Superior temporal gyrus (tissue), 1 donor: ENCODE measurements at regions not wholly inside any gene's neighbourhood (a gene's known extent, or its start where the extent isn't known, plus 50 kb on each side); places are given as distances from the start of the nearest gene placed in this dataset.
"Not testable (repeated sequence)": the region's sequence is repeated elsewhere in the genome, so short reads cannot be mapped to it uniquely, and the experiment has no call there.

Experiments used
- DNase-seq: peaks from one replicate; pipeline ENCODE4 v3.0.0-alpha.2; 2016; ENCODE audit errors: extremely low spot score

DNA sequence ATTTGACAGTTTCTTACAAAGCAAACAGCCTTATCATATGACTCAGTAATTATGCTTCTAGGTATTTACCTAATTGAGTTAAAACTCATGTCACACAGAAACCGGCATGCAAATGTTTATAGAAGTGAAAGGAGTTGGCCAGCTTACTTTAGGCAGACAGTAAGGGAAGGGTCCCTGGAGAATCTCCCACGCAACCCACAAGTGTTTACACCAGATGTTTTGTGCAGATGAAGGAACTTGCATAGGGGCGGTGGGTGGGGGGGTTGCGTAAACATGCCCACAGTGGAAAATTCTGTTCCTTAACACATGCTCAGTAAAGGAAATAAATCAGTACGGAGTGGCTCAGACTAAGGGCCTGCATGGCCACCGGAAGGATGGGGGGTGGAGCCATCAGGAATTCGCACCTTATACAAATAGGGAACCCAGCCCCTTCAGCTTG lies 330.5 kb upstream of the AADAT start:
- no peak for DNase-seq

DNA sequence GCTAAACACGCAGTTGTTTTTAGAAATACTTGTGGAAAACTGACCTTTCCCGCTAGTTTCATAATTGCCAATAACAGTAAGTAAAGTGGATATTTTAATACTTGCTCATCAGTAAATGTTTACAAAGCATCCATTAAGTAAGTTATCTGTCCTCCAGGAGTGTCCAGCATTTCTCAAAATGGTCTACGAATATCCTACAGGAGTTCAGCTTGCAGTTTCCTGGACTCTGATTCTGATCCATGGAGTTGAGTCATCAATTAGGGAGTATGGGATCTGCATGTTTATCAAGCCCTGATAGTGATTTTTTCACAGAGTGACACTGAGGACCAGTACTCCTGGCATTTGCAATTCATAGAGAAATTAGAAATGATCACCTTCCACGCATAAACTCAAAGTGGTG lies 325.2 kb upstream of the AADAT start:
- DNase-seq = no peak

DNA sequence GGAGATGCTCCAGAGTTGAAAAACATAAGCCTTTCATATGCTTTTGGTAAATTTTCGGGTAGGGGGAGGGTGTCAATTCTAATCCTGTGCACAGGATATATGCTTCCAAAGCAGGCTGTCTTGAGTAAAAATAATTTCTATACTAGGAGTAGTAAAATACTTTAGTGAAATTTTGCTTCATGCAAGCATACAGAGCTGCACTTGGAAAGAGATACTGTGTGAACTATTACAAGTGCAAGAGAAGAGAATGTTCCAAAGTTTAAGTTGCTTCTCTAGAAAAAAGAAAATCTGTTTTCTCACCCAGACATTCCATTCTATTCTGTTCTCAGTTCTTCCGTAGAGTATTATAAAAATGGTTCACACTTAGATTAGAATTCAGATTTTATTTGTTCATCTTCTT lies 324.6 kb upstream of the AADAT start:
- peak; percentile 50 for DNase-seq

DNA sequence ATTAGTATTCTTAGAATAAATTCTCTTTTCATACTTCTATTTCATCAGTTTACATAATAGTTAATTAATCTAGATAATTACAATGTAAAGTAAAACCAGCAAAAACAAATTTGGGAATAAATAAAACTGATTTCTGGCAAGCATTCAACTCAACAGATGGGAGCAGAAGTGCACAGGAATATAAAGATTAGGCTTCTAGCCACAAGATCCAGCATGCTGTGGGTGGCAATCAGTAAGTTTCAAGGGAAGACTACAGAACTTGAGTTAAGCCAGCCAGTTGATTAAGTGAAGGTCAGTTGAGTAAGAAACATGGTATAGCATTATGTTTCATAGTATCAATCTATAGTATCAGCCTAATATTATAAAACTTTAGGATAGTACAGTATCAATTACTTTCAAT lies 324.2 kb upstream of the AADAT start:
- DNase-seq = no peak

GRCh38 chr4:170400361-170400760 lies 310.6 kb upstream of the AADAT start:
- DNase-seq = no peak

GRCh38 chr4:170399581-170400293 lies 310.0 kb upstream of the AADAT start:
- DNase-seq = no peak

DNA sequence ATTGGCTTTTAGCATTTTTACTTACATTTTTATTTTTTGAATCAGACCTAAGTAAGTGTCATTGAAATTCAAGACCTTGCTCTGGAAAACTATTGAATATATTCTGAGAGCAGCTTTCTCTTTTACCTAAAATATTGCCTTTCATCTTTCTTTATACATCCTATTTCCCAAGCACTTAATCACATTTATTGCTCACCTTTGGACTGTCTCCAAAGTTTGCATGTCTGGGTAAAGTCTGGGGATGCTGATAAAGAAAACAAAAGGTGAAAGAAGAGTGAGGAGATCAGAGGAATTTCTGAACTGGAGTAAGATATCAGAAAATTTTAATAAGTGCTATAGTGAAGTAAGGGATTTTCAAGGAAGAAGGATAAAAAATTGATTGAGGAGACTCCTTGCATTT lies 308.5 kb upstream of the AADAT start:
- no peak for DNase-seq

- no peak for DNase-seq
Measured at GRCh38 chr4:170395773-170396172, 306.0 kb upstream of the AADAT start.

GRCh38 chr4:170391066-170391740 lies 301.4 kb upstream of the AADAT start:
- DNase-seq = no peak

- no peak for DNase-seq
Measured at GRCh38 chr4:170389411-170389810, 299.7 kb upstream of the AADAT start.

GRCh38 chr4:170388255-170388654 lies 298.5 kb upstream of the AADAT start:
- no peak for DNase-seq

GRCh38 chr4:170386971-170387370 lies 297.2 kb upstream of the AADAT start:
- no peak for DNase-seq

DNA sequence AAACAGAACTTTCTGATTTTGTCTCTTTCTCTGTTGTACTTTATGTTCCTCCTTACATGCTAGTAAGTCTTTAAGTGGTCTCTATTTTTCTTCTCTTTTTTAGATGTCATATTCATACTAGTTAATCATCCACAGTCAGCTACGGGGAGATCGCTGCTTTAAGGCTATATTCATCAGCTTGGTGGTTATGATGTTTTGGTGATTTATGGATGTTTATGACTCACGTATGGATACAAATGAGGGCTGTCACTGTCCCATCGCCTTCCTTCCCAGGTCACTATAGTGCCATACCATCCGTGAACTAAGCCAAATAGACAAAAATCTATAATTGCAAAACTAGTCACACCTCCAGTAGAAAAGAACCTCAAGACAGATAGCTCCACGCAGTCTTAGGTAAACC lies 296.8 kb upstream of the AADAT start:
- DNase-seq = no peak

GRCh38 chr4:170374770-170375169 lies 285.0 kb upstream of the AADAT start:
- DNase-seq = no peak

- no peak for DNase-seq
Measured at GRCh38 chr4:170348945-170349344, 259.2 kb upstream of the AADAT start.

DNA sequence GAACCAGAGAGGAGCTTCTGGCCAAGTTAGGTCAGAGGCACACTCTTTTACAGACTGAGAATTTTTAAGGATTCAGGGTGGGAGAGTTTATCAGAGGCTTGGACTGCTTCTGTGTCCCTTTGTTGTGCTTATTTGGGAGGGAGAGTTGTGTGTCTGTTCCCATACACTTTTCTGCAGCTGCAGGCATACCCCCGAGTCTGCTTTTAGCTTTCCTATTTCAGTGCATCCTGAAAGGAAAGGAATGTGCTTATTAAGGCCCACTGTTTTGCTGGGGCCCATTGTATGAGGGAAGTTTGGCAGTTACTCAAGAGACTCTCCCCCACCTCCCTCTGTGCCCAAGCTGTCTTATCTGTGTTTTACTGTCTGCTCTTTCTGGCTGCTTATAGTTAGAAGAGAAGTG lies 257.4 kb upstream of the AADAT start:
- DNase-seq = not testable (repeated sequence)

- no peak for DNase-seq
Measured at GRCh38 chr4:170339522-170339921, 249.8 kb upstream of the AADAT start.

GRCh38 chr4:170336238-170336775 lies 246.6 kb upstream of the AADAT start:
- no peak for DNase-seq

DNA sequence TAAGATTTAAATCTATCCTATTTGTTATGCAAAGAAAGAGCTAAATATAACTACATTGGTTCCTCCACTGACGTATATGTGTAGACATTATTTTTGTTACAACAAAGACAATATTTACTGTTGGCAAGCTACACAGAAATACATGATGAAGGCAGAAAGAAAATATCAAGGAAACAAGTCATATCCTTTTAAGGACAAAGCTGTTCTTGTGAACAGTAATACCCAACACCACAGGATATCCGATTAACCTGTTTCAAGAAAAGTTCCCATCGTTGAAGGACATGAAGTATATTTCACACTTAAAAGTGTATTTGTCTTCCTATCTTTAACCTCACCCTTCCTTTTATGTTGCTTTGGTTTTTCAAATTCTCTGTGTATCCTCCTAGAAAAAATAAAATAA lies 235.8 kb upstream of the AADAT start:
- DNase-seq = no peak

DNA sequence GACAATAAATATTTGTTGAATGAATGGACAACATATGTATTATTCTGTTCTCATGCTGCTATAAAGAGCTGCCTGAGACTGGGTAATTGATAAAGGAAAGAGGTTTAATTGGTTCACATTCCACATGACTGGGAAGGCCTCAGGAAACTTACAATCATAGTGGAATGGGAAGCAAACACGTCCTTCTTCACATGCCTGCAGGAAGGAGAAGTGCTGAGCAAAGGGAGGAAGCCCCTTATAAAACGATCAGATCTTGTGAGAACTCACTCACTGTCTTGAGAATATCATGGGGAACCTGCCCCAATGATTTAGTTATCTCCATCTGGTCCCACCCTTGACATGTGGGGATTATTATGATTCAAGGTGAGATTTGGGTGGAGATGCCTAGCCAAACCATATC lies 233.9 kb upstream of the AADAT start:
- no peak for DNase-seq

DNA sequence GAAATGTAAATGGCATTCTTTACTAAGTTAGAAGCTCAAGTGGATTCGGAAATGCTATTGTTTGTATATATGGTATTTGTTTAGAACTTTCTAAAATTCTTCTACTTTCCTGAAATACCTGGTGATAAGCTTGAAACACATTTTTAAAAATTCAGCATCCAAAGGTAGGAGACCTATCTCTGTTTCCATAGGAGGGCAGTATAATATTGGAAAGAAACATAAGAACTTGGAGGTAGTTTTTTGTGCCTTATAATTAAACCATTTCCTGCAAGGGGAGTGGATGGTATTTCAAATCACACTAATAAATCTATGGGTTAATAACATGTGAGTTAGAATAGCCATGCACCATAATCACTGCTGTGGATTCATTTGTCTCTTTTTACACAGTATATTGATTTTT lies 217.4 kb upstream of the AADAT start:
- no peak for DNase-seq

DNA sequence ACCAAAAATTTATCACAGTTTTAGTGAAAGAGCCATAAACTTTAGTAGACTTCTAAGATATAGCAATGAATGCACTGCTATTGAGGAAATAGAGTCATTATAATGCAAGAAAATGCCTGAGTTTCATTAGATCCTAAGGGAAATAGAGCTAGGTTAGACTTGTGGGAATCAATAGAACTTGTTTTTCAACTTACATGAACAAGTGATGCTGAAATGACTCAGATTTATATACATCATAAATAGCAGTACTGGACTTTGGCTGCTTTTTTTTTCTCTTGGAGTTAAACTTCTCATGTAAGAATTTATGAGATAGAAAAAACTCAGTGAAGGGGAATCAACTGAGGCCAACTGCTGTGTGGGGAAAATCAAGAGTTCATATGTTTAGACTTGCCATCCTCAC lies 216.5 kb upstream of the AADAT start:
- no peak for DNase-seq

GRCh38 chr4:170305627-170306026 lies 215.9 kb upstream of the AADAT start:
- no peak for DNase-seq
